ENCODE measurements at regions not wholly inside any gene's neighbourhood (a gene's known extent, or its start where the extent isn't known, plus 50 kb on each side); places are given as distances from the start of the nearest gene placed in this dataset.

- no peak for DNase-seq
Measured at GRCh38 chr22:27207266-27207665, 549.9 kb downstream of the MIAT start.

- no peak for DNase-seq
Measured at GRCh38 chr22:27207907-27208306, 550.5 kb downstream of the MIAT start.

- no peak for DNase-seq
Measured at GRCh38 chr22:27210111-27210730, 552.8 kb downstream of the MIAT start.

GRCh38 chr22:27212102-27212501 lies 554.7 kb downstream of the MIAT start:
- no peak for DNase-seq

- no peak for DNase-seq
Measured at GRCh38 chr22:27212617-27213177, 555.3 kb downstream of the MIAT start.

- no peak for DNase-seq
Measured at GRCh38 chr22:27213294-27213693, 555.9 kb downstream of the MIAT start.

GRCh38 chr22:27213766-27214581 lies 556.6 kb downstream of the MIAT start:
- DNase-seq, result no peak

- DNase-seq, result no peak
Measured at GRCh38 chr22:27214691-27215090, 557.3 kb downstream of the MIAT start.

- DNase-seq, result no peak
Measured at GRCh38 chr22:27215871-27216270, 558.5 kb downstream of the MIAT start.

- DNase-seq, result no peak
Measured at GRCh38 chr22:27216444-27216843, 559.1 kb downstream of the MIAT start.

- no peak for DNase-seq
Measured at GRCh38 chr22:27217154-27217553, 559.8 kb downstream of the MIAT start.

GRCh38 chr22:27218012-27218920 lies 560.9 kb downstream of the MIAT start:
- DNase-seq, result no peak

GRCh38 chr22:27219036-27219435 lies 561.6 kb downstream of the MIAT start:
- no peak for DNase-seq

GRCh38 chr22:27220339-27220738 lies 563.0 kb downstream of the MIAT start:
- DNase-seq, result no peak

GRCh38 chr22:27222178-27222577 lies 564.8 kb downstream of the MIAT start:
- DNase-seq, result no peak

GRCh38 chr22:27223317-27224177 lies 566.2 kb downstream of the MIAT start:
- DNase-seq, result no peak

GRCh38 chr22:27224485-27225374 lies 567.3 kb downstream of the MIAT start:
- DNase-seq, result no peak

GRCh38 chr22:27226666-27227065 lies 569.3 kb downstream of the MIAT start:
- DNase-seq, result no peak

GRCh38 chr22:27228771-27229170 lies 571.4 kb downstream of the MIAT start:
- no peak for DNase-seq

- no peak for DNase-seq
Measured at GRCh38 chr22:27230189-27230588, 571.4 kb downstream of the MN1 start.

- no peak for DNase-seq
Measured at GRCh38 chr22:27231266-27231665, 570.3 kb downstream of the MN1 start.

Measured in occipital lobe (tissue), 1 donor.